GM18868 (cell line): ENCODE measurements at regions not wholly inside any gene's neighbourhood (a gene's known extent, or its start where the extent isn't known, plus 50 kb on each side); places are given as distances from the start of the nearest gene placed in this dataset.

ENCODE experiments used
- ATAC-seq: cut with Tn5 transposase; IDR thresholded peaks from one replicate; pipeline ENCODE4 v1.9.1; 2021; ENCODE audit warnings: mild to moderate bottlenecking, moderate library complexity; ENCODE audit not compliant: unreplicated experiment

DNA sequence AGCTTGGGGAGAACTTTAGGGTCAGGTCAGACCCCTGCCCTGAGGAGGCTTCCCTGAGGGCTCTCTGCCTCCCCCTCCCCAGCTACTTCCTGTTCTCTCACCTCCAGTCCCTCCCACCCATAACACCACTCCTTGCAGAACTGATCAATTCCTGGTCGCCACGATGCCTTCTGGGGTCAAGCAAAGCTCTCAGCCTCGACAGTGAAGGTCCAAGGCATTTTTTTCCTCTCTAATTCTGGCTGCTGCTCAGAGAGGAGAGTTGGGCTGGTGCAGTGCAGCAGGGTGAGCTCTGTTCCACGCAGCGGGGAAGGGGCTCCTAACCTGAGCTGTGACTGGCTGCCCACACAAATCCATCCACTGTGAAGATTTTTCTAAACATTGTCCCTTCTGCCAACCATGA, 628.4 kb downstream of the BRD1 start:
- ATAC-seq = no peak

DNA sequence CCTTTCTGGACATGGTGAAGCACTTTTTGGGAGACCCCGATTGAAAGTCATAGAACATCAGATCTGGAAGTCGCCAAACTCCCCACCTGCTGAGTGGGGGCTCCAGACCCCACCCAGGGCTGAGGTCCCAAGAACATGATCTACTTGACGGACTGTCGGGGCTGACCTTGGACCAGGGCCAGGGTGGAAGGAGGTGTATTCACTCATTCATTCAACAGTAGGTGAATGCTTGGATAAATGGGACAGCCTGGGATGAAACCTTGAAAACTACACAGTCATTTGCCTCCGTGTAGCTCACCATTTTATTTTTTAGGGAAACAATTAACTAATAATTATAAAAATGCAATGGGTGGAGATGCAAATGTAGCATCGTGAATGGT, 629.0 kb downstream of the BRD1 start:
- ATAC-seq = no peak

DNA sequence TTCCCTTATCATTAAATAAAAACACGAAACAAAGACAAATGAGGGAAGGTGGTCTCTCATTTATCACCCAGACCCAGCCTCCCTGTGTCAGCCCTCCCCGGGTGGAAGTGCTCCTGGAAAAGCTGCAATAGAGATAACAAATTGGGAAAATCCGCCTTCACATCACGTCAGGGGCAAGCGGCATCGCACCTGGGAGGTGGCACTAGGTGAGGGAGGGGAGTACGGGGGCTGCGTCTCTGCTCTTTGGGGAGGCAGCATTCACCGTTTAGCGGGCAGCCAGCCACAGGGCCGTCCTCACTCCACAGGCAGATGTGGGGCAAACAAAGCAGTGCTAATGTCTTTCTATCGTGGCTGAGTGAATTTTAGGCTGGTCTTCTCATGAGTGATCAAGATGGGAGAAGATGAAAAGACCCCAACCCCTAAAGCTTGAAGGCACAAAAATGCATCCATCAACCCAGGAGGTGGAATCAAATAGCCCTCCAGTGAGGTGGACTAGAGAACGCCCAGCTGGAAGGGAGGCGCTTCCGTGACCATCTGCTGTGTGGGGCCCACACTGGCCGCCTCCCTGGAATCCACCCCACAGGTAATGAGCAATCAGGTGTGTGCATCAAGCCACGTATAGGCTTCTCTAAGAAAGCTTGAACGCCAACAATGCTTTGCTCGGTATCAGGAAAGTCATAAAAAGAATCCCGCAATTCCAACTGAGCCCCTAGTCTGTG, 629.5 kb downstream of the BRD1 start:
- no peak for ATAC-seq

DNA sequence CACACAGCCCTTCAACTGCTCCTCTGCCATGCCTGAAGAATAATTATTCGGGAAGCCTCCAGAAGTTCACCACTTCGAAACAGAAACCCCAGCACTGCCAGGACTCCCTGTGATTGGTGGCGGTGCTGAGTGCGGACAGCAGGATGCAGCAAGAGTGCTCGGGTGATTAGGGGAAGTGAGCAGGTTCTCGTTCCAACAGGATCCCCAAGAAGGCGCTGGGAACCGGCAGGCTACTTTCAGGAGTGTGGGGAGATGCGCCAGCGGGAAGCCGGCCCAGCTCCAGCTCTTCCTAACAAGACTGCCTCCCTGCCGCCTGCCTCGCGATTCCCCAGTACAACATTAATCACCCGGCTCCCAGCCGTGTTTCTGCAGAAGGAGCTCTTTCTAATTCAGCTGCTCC, 630.2 kb downstream of the BRD1 start:
- ATAC-seq = no peak

DNA sequence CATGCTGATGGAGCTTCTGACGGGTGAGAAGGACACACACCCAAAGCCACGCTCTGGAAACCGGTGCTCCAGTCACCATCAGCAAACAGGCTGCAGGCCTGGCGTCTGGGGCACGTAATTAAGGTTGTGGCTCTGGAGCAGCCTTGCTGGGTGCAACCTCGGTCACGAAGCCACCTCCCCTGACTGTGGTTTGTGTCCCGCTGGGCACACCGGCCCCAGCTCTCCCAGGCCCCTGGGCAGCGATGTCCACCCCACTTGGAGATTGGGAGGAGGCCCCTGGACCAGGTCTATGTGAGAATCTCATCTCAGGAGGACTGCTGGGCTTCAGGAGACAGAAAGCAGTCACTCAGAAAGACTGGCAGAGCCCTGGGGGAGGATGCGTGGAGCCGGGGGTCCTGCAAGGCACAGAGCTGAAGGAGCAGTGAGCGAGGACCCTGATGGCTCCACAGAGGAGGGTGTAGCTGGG, 631.6 kb downstream of the BRD1 start:
- no peak for ATAC-seq

DNA sequence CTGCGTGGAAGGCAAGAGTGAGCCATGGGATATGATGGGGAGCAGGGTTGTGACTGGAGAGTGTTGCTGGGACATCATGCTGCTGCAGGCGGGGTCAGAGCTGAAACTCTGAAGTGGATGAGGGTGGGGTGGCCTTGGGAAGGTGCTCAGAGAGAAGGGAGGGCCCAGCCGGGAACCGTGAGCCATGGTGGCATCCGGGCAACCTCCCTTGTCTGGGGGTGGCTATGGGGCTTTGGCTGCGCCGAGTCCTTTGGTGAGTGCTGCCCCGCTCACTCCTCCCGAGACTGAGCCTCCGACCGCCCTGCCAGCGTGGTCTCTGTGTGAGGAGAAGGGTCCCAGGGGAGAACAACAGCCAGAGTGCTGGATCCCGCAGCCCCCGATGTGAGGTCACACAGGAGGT, 632.0 kb downstream of the BRD1 start:
- ATAC-seq = no peak

DNA sequence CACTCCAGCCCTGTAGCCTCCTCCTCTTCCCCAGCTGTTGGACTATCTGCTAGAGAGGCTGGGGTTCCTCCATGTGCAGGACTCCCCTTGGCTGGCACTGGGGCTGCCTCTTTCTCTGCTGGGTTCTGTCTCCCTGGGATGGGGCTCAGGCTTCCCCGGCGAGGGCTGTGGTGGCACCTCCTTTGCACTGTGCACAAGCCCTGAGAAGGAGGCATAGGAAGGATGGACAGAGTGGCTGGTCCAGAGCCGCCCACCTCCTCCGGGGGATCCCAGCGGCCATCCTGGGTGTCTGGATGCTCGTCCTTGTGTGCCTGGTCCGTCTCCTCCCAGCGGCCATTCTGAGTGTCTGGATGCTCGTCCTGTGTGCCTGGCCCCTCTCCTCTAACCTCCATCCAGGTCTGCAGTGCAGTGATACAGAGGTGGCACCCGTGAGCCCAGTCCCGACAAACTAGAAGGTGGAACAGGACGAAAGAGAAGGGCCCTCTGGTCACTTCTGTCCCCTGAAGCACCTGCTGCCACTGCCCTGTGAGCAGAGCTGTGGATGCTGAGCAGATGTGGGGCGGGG, 633.7 kb downstream of the BRD1 start:
- no peak for ATAC-seq

DNA sequence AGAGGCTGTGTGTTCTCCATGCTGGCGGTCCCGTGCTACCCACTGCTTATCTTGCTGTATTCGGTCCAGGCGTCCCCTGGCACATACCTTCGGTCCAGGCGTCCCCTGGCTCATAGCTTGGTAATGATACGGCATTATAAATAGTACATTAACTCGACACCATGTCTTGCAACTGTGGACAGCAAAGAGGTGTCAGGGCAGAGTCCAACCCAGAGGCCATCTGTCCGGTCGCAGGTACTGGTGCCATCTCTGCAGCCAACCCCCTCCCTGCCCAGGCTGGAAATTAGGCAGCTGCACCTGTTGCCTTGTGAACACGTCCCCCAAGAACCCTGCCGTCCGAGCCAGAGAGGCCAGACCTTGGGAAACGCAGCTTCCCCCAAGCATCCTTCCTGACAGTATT, 634.3 kb downstream of the BRD1 start:
- ATAC-seq = no peak

DNA sequence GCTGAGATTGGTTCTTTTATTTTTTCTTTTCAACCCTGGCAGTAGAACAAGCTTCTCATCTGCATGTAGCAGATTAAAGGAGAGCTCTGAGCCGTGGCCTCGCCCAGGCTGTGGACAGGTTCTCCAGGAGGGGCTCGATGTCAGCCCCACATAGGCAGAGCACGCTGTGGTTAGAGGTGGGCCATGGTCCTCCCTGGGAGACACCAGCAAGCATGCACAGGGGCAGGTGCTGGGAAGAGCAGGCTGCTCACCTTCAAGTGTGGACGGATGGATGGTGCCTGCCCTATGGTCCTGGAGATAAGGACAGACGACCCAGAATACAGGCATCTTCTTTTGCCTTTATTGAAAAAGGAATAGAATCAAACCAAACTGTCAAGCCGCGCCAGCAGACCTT, 634.8 kb downstream of the BRD1 start:
- no peak for ATAC-seq

DNA sequence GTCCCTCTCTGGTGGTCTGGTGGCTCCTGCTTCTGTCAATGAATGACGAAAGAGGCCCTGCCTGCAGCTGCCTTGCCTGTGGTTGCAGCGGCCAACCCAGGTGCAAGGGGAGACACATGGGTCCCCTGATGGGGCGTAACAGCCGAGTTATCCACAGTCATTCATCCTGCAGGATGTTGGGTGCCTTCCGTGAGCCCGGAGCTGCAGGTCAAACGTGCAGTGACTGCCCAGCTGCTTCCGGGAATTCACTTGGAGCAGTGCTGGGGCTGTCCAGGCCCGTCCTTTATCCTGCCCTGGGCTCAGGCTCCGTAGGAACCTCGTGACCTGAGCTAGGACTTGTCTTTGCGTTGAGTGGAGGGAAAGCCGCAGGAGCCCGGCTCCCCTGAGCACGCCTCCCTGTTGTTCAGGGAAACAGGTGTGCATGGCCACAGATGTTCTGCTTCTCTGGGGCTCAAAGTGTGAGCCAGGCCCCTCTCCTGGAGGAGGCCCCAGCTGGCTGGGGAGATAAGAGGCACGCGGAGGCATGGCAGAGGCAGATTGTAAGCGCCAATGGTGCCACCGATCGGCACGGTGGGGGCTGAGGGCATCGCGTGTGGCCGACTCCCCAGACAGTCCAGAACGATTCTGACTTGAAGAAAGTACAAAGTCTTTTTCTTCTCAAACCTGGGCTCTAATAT, 635.4 kb downstream of the BRD1 start:
- no peak for ATAC-seq

DNA sequence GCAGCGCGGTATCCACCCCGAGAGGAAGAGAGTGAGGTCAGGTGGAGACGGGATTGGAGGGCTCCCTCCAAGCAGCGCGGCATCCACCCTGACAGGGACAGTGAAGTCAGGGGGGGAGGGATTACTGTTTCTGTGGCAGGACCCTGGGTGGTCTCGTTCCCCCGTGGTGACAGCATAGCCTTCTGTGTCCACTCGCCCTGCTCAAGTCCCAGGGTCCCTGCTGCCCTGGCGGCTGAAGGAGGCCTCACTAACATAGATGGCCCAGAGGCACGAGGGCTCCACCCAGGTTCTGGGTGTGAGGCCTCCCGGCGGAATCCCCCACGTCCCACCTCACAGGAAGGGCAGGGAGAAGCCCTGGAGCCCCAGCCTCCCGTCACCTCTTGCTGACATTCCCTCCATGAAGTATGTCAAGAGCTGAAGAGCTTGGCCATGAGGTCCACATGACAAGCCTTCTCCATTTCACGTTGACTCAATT, 636.1 kb downstream of the BRD1 start:
- ATAC-seq = no peak

DNA sequence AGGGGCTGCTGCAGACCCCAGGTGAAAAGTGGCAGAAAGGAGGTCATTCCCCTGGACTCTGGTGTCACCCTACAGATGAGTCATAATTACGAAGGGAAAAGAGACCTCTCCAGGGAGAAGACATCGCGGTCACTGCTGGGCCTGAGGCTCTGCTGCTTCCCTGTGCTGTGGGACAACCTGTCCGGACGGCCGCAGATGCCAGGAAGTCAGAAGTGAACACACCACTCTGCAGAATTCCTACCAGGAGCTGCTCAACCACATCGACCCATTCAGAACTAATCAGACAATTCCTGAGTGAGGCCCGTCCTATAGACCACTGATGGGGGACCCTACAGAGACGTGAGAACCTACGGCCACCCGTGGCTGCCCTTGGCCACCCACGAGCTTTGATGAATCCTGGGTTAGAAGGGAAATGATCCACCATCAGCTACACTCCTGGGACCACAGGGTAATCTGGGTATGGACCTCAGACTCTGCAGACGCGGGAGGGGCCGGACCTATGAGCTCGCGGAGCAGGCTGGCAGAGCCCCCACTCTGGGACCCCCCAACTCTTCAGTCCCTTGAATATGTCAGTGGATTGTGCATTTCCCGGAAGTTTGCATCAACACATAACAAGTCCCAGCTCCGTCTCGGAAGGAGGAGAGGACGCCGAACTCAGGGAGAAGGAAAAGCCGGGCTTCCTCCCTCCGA, 636.7 kb downstream of the BRD1 start:
- no peak for ATAC-seq

DNA sequence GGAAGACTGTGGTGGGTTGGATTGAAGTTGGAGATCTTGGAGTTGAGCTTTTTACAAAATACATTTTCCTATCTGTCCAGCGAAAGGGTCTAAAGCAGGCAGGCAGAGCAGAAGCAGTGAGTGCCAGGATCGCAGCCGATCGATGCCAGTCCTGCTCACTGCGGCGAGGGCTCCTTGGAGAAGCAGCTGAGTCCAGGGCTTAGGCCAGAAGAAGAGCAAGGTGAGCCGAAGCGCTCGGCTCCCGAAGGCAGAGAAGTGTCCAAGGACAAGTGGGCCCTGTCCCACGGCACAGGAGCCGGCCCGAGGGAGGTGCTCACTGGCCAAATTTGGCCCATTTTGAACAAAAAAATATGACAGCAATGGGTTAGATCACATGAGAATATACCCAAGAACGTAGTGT, 637.8 kb downstream of the BRD1 start:
- ATAC-seq = no peak

DNA sequence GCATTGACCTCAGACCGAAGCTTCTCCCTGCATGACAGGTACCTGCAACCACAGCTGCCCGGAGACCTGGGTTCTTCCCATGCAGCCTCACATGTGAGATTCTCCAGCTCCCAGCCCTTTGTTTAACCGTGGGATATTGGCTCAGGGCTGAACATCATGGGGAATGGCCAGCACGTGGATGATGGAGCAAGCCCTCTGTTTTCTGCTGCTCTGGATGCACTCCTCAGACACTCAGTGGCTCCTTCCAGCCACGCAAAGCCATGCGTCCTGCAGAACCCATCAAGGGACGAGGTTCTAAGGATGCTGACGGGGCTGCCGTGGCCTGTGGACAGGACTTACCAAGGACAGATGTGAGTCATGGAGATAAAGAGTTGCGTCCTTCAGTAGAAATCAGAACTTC, 639.1 kb downstream of the BRD1 start:
- no peak for ATAC-seq

DNA sequence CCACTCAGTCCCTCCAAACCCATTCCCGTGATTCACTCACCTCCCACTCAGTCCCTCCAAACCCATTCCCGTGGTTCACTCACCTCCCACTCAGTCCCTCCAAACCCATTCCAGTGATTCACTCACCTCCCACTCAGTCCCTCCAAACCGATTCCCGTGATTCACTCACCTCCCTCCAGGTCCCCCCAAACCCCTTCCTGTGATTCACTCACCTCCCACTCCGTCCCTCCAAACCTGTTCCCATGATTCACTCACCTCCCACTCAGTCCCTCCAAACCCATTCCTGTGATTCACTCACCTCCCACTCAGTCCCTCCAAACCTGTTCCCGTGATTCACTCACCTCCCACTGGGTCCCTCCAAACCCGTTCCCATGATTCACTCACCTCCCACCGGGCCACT, 639.6 kb downstream of the BRD1 start:
- ATAC-seq = no peak

DNA sequence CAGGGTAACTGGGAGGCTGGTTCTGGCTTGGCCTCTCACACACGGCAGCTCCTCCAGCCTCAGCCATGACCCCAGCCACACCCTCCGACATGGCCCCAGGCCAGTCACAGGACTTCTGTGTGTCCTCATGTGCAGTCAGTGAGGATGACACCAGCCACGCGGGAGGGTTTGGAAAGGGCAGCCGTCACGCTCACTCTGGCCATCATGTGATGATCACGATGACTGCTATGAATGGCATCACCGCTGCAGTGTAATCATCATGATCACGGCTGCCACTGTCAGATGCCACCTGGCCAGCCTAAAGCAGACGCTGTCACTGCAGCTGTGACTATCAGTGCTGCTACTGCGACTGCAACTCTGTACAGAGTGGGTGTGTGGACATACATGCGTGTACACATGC, 640.9 kb downstream of the BRD1 start:
- ATAC-seq = no peak

DNA sequence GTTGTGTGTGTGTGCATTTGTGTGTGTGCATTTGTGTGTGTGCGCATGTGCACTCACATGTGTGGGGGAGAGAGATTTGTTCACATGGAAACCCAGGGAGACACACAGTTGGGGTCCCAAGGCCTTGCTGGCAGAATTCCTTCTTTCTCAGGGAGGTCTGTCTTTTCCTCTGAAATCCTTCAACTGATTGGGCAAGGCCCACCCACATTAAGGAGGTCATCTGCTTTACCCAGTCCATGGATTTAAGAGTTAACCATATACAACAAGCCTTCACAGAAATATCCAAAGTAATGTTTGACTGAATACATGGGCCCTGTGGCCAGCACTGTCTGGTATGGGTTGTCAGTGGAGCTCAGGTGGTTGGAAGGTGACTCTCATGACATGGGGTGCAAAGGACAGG, 641.4 kb downstream of the BRD1 start:
- no peak for ATAC-seq

DNA sequence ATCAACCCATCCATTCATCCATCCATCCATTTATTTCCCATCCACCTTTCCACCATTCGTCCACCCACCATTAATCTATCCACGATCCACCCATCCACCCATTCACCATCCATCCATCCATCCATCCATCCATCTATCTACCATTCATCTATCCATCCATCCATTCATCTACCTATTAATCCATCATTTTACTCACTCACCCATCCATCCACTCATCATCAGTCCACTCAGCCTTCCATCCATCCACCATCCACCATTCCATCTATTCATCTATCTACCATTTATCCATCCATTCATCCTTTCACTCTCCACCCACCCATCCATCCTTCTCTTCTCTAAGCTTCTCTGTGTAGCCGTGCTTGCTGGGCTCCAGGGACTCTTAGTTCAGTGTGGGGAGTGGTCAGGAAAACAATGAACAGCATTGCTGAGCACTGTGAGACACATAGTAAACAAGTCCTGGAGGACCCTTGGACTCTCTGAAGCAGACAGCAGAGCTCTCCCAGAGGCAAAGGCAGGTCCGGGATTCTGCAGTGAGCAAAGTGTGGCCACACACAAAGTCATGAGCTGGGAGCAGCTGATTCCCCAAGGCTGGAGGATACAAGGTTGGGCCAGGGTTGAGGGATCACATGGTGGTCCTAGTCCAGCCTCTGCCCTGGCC, 642.2 kb downstream of the BRD1 start:
- ATAC-seq = no peak

DNA sequence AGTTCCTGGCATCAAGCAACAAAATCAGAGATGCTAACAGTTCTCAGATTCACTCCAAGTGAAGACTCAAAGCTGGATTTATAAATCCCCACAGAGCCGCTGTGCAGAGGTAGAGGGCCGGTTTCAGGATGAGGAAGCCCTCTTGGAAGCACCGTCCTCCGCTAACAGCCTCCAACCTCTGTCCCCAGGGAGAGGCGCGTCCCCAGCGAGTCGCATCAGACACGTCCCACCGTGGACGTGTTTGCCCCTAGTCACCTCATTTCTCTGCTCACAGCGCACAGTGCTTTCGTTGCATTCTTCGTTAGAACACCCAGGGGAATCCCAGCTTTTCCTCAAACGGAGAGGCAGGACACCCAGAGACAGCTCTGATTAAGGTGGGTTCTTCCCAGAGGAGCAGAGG, 642.9 kb downstream of the BRD1 start:
- no peak for ATAC-seq

DNA sequence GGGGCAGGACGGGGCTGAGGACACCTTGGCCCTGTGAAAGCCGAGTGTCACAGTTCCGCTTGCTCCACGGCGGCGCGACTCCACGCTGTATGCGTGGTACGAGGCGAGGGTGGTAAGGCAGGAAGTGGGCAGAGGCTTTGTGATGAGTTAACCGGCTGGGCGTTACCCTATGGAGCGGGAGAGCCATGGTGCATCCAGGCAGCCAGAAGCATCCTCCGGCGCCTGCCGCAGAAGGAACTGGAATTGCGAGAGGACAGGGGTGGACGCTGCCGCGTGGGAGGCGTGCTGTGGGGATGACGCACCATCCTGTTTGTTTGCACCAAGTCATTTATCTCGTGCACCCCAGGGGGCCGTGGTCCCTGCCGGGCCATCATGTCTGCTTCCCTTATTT, 643.9 kb downstream of the BRD1 start:
- no peak for ATAC-seq

DNA sequence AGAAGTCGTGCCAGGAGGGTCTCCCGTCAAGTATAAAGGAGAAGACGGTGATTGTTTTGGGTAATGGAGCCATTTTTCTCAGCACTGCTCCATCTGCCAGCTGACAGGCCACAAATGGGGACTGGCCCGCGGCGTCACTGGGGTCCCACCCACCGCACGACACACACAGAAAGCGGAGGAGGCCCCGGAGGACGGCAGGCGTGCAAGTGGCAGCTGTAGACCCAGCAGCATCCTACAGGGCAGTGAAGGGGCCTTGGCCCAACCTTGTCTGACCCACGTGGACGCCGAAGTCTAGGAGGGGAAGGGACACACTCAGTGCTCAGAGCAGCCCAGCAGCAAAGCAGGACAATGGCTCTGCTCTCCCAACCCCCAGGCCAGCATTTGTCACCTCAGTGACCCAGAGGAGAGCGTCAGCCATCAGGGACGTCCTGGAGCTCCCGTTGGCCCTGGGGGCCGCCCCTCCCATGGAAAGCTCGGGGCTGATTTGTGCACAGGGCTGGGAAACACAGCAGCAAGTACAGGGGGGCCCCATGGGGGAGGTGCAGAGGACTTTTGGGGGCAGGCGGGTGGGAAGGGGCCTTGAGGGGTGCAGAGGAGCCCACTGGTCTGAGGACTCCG, 644.4 kb downstream of the BRD1 start:
- no peak for ATAC-seq
